Naive thymus-derived CD8-positive, alpha-beta T cell (primary cell): ENCODE measurements at regions not wholly inside any gene's neighbourhood (a gene's known extent, or its start where the extent isn't known, plus 50 kb on each side); places are given as distances from the start of the nearest gene placed in this dataset.

Experiments
- ATAC-seq, 2 donors: fragments of 150-1000 bp; cut with Tn5 transposase in 1 of 2; sonication (Bioruptor Pico), chemical (Tn5 transposase) in 1 of 2; 1 replicate in 1 of 2; 2 replicates in 1 of 2; pipeline ENCODE4 v1.10.0; 2021; ENCODE audit warnings: mild to moderate bottlenecking in 2 of 2, moderate library complexity in 2 of 2
- POLR2A ChIA-PET: fragments of 350-600 bp; sonication (Branson Sonifier 250); formaldehyde crosslinking; loops from one replicate; lab custom pipeline; 2021; ENCODE audit warnings: antibody characterized with exemption; lab: Charles Lee
- DNase-seq, 10 donors: peaks; one replicate each; pipeline versions ENCODE4 v3.0.0 to v3.0.0-alpha.2; 2020 to 2022
- H3K27ac Mint-ChIP-seq, 10 donors: one replicate each; pipeline ENCODE4 v1.8.0; 2020 to 2022; ENCODE audit warnings: mild to moderate bottlenecking in 10 of 10, mixed read lengths in 10 of 10, moderate library complexity in 4 of 10, inconsistent platforms in 1 of 10
- H3K27me3 Mint-ChIP-seq, 5 donors: one replicate each; pipeline ENCODE4 v1.8.0; 2021 to 2022; ENCODE audit warnings: mixed read lengths in 5 of 5
- H3K36me3 Mint-ChIP-seq, 3 donors: one replicate each; pipeline ENCODE4 v1.8.0; 2020 to 2022; ENCODE audit warnings: mixed read lengths in 3 of 3, mild to moderate bottlenecking in 2 of 3, inconsistent platforms in 1 of 3
- H3K4me1 Mint-ChIP-seq, 4 donors: one replicate each; pipeline ENCODE4 v1.8.0; 2021 to 2022; ENCODE audit warnings: mixed read lengths in 4 of 4
- H3K4me3 Mint-ChIP-seq, 10 donors: one replicate each; pipeline ENCODE4 v1.8.0; 2020 to 2022; ENCODE audit warnings: mild to moderate bottlenecking in 10 of 10, mixed read lengths in 10 of 10, moderate library complexity in 6 of 10, inconsistent platforms in 1 of 10
- H3K9me3 Mint-ChIP-seq, 9 donors: one replicate each; pipeline ENCODE4 v1.8.0; 2020 to 2022; ENCODE audit warnings: mixed read lengths in 9 of 9, mild to moderate bottlenecking in 3 of 9, inconsistent platforms in 1 of 9, moderate library complexity in 1 of 9

DNA sequence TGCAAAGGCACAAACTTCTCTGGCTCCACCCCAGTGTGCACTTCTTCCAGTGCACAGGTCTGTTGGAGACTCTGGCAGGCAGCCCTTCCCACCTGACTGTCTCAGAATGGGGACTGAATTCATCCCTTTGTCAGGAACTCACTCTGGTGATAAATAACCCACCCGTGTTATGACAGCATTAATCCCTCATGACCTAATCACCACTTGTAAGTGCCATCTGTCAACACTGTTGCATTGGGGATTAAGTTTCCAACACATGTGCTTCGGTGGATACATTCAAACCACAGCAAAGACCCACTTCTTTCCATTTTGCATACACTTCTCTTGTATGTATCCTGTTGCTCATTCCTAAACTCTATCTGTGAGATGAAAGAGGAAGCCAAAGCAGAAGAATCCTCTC is 1002.9 kb upstream of the IGFBP7 start:
- Mint-ChIP-seq H3K27me3 (no peaks in the 10 kb centered on the region), H3K36me3 (no peaks in the 10 kb centered on the region), H3K27ac (no peak overlapping the region), H3K9me3 (peaks cover 0 to 18% (median 5%) of the 10 kb centered on the region in 9 donors), H3K4me1 (no peaks in the 10 kb centered on the region), H3K4me3 (no peak overlapping the region)
- POLR2A ChIA-PET, result no interaction called here
- DNase-seq, result no peak
- no peak for ATAC-seq

DNA sequence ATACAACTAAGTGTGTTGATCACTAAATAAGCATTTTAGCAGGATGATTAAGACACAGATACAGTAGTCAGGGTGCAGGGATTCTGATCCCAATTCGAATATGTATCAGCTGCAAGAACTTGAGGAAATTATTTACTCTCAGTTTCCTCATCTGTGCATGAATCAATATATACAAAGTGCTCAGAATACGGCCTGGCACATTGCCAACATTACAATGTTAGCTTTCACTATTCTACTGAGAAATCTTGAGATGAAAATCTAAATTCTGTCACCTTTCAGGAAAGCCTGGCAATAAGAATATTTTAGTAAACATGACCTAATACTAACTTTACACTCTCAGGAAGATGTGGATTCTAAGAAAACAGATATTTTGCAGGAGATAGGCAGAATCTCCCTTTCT is 1001.6 kb upstream of the IGFBP7 start:
- Mint-ChIP-seq H3K4me1 (no peaks in the 10 kb centered on the region), H3K9me3 (peaks cover 0 to 14% (median 3%) of the 10 kb centered on the region in 9 donors), H3K27me3 (no peaks in the 10 kb centered on the region), H3K36me3 (no peaks in the 10 kb centered on the region), H3K4me3 (no peak overlapping the region), H3K27ac (no peak overlapping the region)
- no peak for DNase-seq
- no peak for ATAC-seq
- POLR2A ChIA-PET, result no interaction called here

DNA sequence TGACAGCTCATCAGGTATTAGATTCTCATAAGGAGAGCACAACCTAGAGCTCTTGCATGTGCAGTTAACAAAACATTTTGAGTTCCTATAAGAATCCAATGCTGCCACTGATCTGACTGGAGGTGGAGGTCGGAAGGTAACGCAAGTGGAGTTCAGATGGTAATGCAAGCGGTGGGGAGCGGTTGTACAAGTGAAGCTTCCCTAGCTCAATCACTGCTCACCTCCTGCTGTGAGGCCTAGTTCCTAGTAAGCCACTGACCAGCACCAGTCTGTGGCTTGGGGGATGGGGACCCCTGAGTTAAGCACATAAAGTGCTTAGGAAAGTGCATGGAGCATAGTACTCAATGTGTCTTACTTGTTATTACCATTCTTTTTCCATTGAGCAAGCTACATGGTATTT is 983.2 kb upstream of the IGFBP7 start:
- H3K4me3 Mint-ChIP-seq, result no peak overlapping the region
- POLR2A ChIA-PET, result no interaction called here
- peaks cover 0 to 7% (median 0%) of the 10 kb centered on the region in 9 donors for H3K9me3 Mint-ChIP-seq
- no peak overlapping the region for H3K27ac Mint-ChIP-seq
- no peak for ATAC-seq
- H3K27me3 Mint-ChIP-seq, result no peaks in the 10 kb centered on the region
- H3K36me3 Mint-ChIP-seq, result no peaks in the 10 kb centered on the region
- no peaks in the 10 kb centered on the region for H3K4me1 Mint-ChIP-seq
- no peak for DNase-seq

DNA sequence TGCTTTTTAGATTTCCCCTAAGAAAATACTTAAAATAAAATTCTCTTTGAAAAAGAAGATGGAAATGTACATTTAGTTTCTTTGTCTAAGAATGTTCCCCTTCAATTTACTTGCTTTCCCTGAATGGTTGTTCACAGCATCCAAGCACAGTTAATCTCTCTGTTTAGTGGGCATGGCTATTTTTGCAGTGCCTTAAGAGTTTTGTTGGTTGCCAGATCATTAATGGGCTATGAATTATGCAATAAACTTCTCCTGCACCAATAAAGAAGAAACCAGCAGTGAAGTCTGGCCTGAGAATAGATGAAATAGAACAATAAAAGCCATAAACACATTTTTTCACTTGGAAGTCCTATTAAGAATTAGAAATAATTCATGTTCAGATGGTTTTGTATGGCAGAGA is 980.4 kb upstream of the IGFBP7 start:
- Mint-ChIP-seq H3K27me3 (no peaks in the 10 kb centered on the region), H3K9me3 (peaks cover 0 to 10% (median 2%) of the 10 kb centered on the region in 9 donors), H3K36me3 (no peaks in the 10 kb centered on the region), H3K27ac (no peak overlapping the region), H3K4me1 (no peaks in the 10 kb centered on the region), H3K4me3 (no peak overlapping the region)
- POLR2A ChIA-PET, result no interaction called here
- ATAC-seq, result no peak
- no peak for DNase-seq

DNA sequence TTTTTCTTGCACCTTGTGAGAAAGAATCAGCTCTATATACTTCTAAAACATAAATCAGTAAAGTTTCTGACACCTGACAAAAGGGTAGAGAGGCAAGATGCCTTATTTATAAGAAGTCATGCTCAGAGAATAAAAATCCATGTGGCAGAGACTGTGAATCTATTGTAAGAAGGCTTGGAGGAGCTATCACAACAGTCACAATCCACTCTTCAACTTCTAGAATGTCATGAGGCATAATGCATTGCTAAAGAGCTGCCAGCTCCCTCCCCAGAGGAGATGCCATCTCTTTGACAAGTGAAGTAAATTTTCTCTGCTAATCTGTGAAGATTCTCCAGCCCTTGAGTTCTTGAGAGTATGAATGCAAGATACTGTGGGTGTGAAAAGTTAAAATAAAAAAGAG is 971.2 kb upstream of the IGFBP7 start:
- H3K36me3 Mint-ChIP-seq, result no peaks in the 10 kb centered on the region
- H3K27ac Mint-ChIP-seq, result no peak overlapping the region
- H3K27me3 Mint-ChIP-seq, result no peaks in the 10 kb centered on the region
- H3K4me3 Mint-ChIP-seq, result no peak overlapping the region
- peaks cover 0 to 27% (median 7%) of the 10 kb centered on the region in 9 donors for H3K9me3 Mint-ChIP-seq
- DNase-seq (no peak), ATAC-seq (no peak)
- peaks cover 0 to 2% (median 0%) of the 10 kb centered on the region in 4 donors for H3K4me1 Mint-ChIP-seq
- POLR2A ChIA-PET, result no interaction called here

DNA sequence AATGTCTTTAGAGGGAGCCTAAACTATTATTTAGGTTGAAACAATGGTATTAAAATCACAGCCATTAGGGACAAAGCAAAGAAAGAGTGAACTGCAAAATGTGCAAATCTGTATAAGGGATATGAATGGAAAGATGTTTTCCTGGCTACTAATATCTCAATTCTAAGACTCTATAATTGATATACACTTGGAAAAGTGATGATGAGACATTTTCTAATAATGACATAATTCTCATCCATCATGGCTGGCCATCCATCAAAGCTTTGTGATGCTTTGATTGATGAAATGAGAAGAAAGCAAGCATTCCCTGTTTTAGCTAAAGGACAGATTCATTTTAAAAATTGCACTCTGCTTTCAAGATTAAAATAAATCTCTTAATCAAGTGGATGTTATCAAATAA is 965.5 kb upstream of the IGFBP7 start:
- peaks cover 4 to 18% (median 7%) of the 10 kb centered on the region in 9 donors for H3K9me3 Mint-ChIP-seq
- no peaks in the 10 kb centered on the region for H3K4me1 Mint-ChIP-seq
- no peak overlapping the region for H3K4me3 Mint-ChIP-seq
- no peaks in the 10 kb centered on the region for H3K36me3 Mint-ChIP-seq
- DNase-seq (no peak), ATAC-seq (no peak)
- POLR2A ChIA-PET, result no interaction called here
- H3K27me3 Mint-ChIP-seq, result no peaks in the 10 kb centered on the region
- no peak overlapping the region for H3K27ac Mint-ChIP-seq

DNA sequence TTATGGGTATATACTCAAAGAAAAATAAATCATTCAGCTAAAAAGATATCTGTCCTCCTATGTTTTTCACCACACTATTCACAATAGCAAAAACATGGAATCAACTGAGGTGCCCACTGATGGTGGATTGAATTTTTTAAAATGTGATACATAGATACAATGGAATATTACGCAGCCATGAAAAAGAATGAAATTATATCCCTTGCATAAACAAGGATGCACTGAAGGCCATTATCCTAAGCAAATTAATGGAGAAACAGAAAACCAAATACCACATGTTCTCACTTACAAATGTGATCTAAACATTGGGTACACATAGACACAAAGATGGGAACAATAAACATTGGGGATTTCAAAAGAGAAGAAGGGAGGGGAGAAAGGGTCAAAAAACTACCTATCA is 964.2 kb upstream of the IGFBP7 start:
- Mint-ChIP-seq H3K4me1 (no peaks in the 10 kb centered on the region), H3K27me3 (no peaks in the 10 kb centered on the region), H3K27ac (no peak overlapping the region), H3K9me3 (peaks cover 4 to 22% (median 11%) of the 10 kb centered on the region in 9 donors), H3K36me3 (no peaks in the 10 kb centered on the region), H3K4me3 (no peak overlapping the region)
- DNase-seq (no peak), ATAC-seq (no peak)
- POLR2A ChIA-PET, result no interaction called here

DNA sequence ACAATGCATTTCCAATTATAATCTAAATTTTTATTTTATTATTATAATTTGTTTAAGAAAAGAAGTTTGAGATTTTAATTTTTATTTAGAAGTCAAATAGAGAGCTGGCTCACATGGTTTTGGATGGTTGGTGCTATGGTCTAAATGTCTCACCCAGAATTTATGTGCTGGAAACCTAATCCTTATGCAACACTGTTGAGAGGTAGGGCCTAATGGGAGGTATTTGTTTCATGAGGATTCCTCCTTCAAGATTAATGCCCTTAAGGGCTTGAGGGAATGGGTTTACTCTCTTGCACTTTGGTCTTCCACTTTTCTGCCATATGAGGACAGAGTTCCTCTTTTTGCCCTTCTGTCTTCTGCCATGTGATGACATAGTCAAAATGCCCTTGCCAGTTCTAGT is 960.5 kb upstream of the IGFBP7 start:
- Mint-ChIP-seq H3K36me3 (no peaks in the 10 kb centered on the region), H3K9me3 (peaks cover 2 to 19% (median 9%) of the 10 kb centered on the region in 9 donors), H3K4me3 (no peak overlapping the region), H3K27ac (no peak overlapping the region), H3K4me1 (no peaks in the 10 kb centered on the region), H3K27me3 (no peaks in the 10 kb centered on the region)
- no peak for DNase-seq
- ATAC-seq, result no peak
- POLR2A ChIA-PET, result no interaction called here

DNA sequence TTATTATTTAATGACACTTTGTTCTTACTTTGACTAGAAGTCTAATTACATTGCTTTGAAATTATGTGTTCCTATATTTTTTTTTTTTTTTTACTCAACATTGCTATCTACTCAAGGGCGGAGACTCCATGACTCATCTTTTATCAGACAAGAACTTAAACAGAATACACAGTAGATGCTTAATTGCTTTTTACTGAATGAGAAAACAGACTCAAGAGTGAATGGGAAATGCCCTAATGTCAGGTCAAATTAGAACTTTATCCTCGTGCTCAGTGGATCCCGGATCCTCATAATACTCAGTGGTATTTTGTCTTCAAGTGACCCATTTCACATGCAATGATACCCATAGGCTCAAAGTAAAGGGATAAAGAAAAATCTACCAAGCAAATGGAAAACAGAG is 954.5 kb upstream of the IGFBP7 start:
- no peaks in the 10 kb centered on the region for H3K4me1 Mint-ChIP-seq
- peaks cover 2 to 18% (median 6%) of the 10 kb centered on the region in 9 donors for H3K9me3 Mint-ChIP-seq
- no peak for DNase-seq
- H3K27me3 Mint-ChIP-seq, result no peaks in the 10 kb centered on the region
- H3K27ac Mint-ChIP-seq, result no peak overlapping the region
- POLR2A ChIA-PET, result no interaction called here
- no peaks in the 10 kb centered on the region for H3K36me3 Mint-ChIP-seq
- ATAC-seq, result no peak
- H3K4me3 Mint-ChIP-seq, result no peak overlapping the region

DNA sequence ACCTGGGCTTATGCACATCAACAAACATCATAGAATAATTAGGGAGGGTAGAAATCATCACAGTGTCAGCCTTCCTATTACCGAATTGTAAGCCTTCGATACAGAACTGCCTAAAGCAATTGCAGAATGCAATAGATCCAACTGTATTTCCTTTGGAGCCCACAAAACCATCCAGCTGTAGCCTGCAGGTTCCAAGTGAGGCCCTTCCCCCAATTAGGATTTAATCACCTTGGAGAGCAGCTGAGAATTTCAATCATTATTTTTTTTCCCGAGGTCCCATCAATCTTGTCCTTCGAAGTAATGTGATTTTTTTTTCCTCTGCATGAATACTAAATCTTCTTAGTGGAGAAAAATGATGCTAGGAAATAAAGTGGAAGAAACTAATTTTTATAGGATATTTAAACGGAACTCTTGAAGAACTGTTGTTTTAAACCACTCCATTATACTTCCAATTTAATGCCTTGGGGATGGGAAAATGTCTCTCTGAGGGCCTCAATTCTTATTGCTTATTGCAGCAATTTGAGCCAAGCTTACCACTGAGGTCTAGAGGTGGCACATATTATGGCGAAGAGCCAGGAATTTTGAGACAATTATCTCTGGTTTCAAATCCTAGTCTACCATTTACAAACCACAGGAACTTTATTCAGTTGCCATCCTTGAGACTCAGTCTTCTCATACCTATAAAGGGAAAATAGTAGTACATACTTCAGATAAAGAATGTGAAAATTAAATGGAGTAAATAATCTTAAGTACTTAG is 953.4 kb upstream of the IGFBP7 start:
- no peaks in the 10 kb centered on the region for H3K4me1 Mint-ChIP-seq
- POLR2A ChIA-PET, result no interaction called here
- DNase-seq (no peak), ATAC-seq (no peak)
- no peaks in the 10 kb centered on the region for H3K27me3 Mint-ChIP-seq
- H3K36me3 Mint-ChIP-seq, result no peaks in the 10 kb centered on the region
- no peak overlapping the region for H3K4me3 Mint-ChIP-seq
- peaks cover 0 to 18% (median 8%) of the 10 kb centered on the region in 9 donors for H3K9me3 Mint-ChIP-seq
- no peak overlapping the region for H3K27ac Mint-ChIP-seq

DNA sequence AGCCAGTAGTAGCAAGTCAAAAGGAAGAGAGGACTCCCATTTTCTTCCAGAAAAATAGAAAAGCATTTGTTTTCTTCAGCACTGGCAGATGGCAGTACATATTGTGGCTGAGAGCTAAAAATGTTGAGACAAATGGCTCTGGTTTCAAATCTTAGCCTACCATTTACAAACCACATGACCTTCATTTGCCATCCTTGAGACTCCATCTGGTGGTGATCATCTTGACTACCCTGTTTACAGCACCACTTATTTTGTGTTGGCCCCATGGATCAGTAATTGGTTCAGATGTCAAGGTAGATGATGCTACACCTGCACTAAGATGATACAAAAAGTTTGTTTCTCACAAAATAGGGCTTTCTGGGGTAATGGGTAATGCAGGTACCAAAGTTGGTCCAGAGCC is 951.8 kb upstream of the IGFBP7 start:
- Mint-ChIP-seq H3K4me3 (no peak overlapping the region), H3K27me3 (no peaks in the 10 kb centered on the region), H3K4me1 (no peaks in the 10 kb centered on the region), H3K27ac (no peak overlapping the region), H3K9me3 (peaks cover 2 to 15% (median 10%) of the 10 kb centered on the region in 9 donors), H3K36me3 (no peaks in the 10 kb centered on the region)
- no peak for ATAC-seq
- POLR2A ChIA-PET, result no interaction called here
- DNase-seq, result no peak

DNA sequence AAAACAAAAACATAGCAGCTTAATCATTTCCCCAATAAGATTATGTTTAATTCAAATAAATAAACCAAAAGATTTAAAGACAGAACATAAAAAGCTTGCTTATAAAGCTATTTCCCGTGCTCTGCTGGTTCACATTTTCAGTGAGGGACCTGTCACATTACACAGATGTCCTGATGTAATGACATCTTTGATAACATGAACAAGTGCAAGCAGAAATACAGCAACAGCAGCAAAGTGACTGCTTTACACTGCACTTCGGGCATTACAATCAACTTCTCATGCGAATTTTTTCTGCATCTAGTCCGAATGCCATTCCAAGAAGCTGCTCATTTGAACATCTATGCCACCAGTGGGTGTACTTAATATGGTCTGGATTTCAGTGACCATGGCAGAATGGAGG is 940.3 kb upstream of the IGFBP7 start:
- H3K36me3 Mint-ChIP-seq, result no peaks in the 10 kb centered on the region
- no peak overlapping the region for H3K27ac Mint-ChIP-seq
- no peaks in the 10 kb centered on the region for H3K27me3 Mint-ChIP-seq
- no peak for DNase-seq
- no peak for ATAC-seq
- H3K4me3 Mint-ChIP-seq, result no peak overlapping the region
- H3K4me1 Mint-ChIP-seq, result no peaks in the 10 kb centered on the region
- POLR2A ChIA-PET, result no interaction called here
- H3K9me3 Mint-ChIP-seq, result peaks cover 0 to 30% (median 10%) of the 10 kb centered on the region in 9 donors

DNA sequence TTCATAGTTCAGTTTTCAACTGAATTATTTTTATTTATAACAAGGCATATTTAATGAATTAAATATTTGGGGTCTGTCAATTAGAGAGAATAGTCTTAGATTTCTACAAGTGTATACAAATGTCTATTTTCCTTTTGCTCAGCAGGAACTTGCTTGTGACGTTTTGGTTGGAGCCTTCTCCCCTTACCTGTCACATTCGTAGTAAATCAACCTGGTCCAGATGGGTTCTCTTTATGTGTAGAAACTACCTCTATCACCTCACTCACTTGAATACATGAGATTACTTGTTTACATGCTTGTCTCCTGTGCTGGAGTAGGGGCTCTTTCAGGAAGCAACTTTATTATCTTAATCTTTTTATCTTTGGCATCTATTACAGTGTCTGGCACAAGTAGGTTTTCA is 938.3 kb upstream of the IGFBP7 start:
- Mint-ChIP-seq H3K9me3 (peaks cover under 1 to 34% (median 17%) of the 10 kb centered on the region in 9 donors), H3K27ac (no peak overlapping the region), H3K27me3 (no peaks in the 10 kb centered on the region), H3K36me3 (no peaks in the 10 kb centered on the region), H3K4me1 (no peaks in the 10 kb centered on the region), H3K4me3 (no peak overlapping the region)
- POLR2A ChIA-PET, result no interaction called here
- ATAC-seq (no peak), DNase-seq (no peak)

DNA sequence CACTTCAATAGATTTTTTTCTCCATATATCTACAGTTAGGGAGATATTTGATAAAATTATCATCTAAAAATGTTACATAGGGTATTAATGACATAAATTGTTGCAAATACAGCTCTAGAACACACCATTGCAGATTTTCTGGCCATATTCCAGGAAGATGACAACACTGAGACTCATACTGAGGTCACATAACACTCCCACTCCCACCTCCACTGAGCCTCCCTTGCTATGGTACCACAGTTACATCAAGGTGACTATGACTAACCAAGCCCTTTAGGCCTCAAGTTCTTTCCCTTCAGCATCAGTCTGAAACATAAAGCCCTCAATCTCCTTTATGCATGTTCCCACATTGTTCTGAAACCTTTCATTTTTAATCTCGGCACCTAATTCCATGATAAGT is 932.0 kb upstream of the IGFBP7 start:
- no peak overlapping the region for H3K27ac Mint-ChIP-seq

More for the DNA sequence above, 932.0 kb upstream of the IGFBP7 start:
- POLR2A ChIA-PET, result no interaction called here
- Mint-ChIP-seq H3K4me3 (no peak overlapping the region), H3K4me1 (no peaks in the 10 kb centered on the region), H3K27me3 (no peaks in the 10 kb centered on the region), H3K9me3 (peaks cover 10 to 41% (median 18%) of the 10 kb centered on the region in 9 donors), H3K36me3 (no peaks in the 10 kb centered on the region)
- ATAC-seq, result no peak
- no peak for DNase-seq
